IPS DF 19.7 (cell line): ENCODE measurements at regions not wholly inside any gene's neighbourhood (a gene's known extent, or its start where the extent isn't known, plus 50 kb on each side); places are given as distances from the start of the nearest gene placed in this dataset.
A peak's percentile ranks its signal among the peaks of the same experiment; 100 is the strongest.

ENCODE experiments used
- DNase-seq: peaks from one replicate; pipeline ENCODE4 v3.0.0-alpha.2; 2013; ENCODE audit warnings: low read depth, low spot score

GRCh38 chr2:51151490-51152140 is 119.7 kb upstream of the NRXN1 start:
- DNase-seq, result no peak

- DNase-seq, result no peak
Observed at GRCh38 chr2:51149725-51150124, 117.8 kb upstream of the NRXN1 start.

- DNase-seq, result no peak
Observed at GRCh38 chr2:51145761-51146160, 113.8 kb upstream of the NRXN1 start.

- DNase-seq, result no peak
Observed at GRCh38 chr2:51120754-51121280, 88.9 kb upstream of the NRXN1 start.

GRCh38 chr2:51111532-51111931 is 79.6 kb upstream of the NRXN1 start:
- no peak for DNase-seq

GRCh38 chr2:51108794-51109193 is 76.9 kb upstream of the NRXN1 start:
- no peak for DNase-seq

- no peak for DNase-seq
Observed at GRCh38 chr2:51107841-51108240, 75.9 kb upstream of the NRXN1 start.

GRCh38 chr2:51105811-51106210 is 73.9 kb upstream of the NRXN1 start:
- no peak for DNase-seq

GRCh38 chr2:51103205-51103604 is 71.3 kb upstream of the NRXN1 start:
- peak; percentile 40 for DNase-seq

GRCh38 chr2:51093016-51093415 is 61.1 kb upstream of the NRXN1 start:
- no peak for DNase-seq

- DNase-seq, result no peak
Observed at GRCh38 chr2:51085420-51086068, 53.6 kb upstream of the NRXN1 start.

- DNase-seq, result no peak
Observed at GRCh38 chr2:51084750-51085149, 52.8 kb upstream of the NRXN1 start.
